ENCODE measurements at regions not wholly inside any gene's neighbourhood (a gene's known extent, or its start where the extent isn't known, plus 50 kb on each side); places are given as distances from the start of the nearest gene placed in this dataset.

DNA sequence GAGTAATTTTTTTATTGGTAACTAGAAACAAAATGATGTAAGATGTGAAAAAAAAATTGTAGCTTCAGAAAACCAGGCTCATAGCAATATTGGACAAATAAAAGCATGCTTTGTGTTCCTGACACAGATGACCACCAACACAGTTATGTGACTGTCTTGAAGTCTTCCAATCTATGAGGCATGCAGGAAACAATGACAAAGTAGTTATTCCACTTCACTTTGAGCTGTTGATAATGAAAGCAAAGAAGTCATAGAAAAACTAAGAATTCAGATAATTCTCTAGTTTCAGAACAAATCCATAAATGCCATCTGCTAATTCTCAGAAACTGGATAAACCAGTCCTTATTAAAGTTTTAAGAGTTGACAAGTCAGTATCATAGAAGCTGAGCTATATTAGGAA lies 378.4 kb upstream of the SEMA3D start:
- no peak for DNase-seq

DNA sequence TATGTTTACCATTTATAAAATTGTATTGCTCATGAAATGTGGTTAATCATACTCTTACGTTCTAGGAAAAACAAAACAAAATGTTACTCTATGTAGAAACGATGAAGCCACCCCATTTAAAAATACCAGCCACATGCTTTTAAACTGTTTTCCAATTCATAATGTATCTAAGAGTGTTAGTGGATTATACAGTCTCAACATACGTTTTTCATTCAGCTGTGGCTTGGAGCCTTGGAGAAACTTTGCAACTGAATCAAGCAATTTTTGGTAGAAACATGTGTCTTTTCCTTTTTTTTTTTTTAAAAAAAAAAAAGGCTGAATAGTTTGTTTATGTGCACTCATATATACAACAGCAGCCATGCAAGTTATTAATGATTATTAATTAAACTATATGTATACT lies 378.0 kb upstream of the SEMA3D start:
- DNase-seq, result no peak

DNA sequence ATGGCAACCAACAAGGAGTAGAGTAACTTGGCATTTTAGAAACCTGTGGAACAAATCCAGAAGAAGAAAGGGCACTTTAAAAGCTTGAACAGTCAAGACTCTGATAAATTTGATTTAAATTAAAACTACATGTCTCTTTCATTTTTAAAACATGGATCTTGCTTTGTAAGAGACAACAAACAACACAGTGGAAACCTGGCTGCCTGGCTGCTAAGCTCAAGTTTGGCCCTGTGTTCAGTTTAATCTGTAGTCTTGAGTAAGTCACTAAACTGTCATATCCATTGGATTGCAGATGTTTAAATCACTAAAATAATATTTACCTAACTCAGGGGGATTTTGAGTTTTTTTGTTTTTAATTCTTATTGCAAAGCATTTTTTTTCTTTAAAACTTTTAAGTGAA lies 374.9 kb upstream of the SEMA3D start:
- DNase-seq, result no peak

DNA sequence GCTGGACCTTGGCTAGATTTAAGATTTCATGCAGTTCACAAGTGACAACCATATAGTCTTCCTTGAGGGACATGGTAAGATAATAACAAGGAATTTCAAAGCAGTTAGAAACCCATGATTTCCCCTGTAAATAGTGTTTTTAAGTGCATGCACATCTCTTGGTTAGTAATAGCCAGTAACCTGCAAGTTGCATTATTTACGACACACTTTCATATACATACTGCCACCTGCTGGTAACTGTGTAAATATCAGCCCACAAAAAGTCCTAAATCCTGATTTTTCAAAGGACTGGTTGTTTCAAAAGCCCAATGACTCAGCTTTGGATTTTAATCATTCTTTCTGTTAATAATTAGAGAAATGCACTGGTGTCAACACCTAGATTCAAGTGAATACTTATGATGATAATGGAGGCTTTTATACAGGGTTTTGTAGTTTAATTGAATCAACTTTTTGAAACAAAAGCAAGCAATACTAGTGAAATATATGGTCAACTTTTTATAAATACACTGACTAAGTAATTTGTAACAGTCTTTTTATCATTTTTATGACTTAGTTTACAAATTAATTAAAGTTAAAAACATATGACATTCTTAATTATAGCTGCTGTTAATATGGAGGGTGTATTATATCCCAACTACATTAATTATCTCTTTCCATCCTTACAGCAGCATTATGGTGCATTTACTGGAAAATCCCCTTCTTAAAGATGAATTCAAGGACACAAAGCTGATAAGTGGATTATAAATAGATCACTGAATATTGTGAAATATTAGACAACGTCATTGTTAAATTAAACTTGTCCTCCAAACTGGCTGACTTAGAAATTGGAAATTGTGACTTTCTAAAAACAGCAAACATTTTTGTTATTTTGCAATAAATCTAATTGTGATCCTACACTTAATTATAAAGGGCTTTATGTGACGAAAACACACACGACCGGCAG lies 367.7 kb upstream of the SEMA3D start:
- DNase-seq, result peak; percentile 58 to 79

DNA sequence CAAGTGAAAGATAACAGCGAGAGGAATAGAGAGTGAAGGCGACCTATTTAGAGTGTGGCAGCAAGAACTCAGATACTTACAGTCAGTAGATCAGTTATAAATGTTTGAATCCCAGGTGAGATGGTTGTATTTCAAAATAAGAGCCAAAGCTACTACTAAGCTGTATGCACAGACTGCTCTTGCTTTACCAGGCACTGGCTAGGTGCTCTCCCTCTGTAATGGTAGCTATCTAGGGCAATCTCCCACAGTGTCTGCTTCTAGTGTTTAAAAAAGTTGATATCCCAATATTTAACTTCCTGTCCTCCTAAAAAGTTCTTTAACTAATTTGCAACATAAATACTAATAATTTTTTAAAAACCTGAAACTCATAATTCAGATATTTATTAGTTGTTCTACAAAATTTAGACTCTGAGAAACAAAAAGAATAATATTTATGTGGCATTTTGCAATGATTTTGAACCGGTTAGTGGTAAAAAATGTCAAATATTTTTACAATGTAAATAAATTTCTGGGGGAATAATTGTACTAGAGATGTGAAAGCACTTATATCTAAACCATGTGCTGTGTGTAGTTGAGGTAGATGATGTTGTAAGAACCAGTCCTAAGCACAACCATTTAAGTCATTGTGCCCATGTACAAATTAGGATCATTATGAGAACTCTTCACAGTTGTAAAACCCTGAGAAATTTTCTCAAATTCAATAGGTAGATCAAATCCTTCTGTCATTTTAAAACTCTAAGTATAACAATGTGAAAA lies 349.3 kb upstream of the SEMA3D start:
- no peak for DNase-seq

DNA sequence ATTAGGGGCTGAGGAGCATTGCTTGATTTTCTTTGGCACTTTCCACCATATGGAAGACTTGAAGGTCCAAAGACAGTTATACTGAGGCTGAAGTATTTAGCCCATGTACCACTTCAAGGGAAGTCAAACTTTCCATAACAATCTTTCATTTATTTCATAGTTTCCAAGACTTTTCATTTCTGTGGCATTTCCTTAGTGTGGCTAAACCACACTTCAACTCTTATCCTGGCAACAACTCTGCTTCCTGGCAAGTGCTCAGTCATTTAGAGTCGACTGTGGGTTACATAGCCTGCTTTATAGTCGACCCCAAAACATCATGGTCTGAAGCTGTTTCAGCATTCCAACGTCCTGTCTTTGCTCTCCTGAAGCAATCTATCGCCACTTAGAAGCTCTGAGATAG lies 343.0 kb upstream of the SEMA3D start:
- DNase-seq, result no peak

DNA sequence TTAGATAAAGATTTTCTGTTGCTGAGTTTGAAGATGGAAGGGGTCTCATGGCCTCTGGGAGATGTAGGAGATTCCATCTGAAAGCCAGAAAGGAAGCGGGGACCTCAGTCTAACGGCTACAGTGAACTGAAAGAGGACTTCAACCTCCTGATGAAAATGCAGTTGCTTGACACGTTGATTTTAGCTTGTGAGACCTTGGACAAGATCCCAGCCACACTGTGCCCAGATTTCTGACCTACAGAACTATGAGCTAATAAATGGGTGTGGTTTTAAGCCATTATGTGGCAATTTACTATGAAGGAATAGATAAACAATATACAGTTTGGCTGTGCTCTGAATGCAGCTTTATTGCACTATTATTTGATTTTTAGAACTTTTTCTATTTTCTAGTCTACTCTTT lies 342.3 kb upstream of the SEMA3D start:
- no peak for DNase-seq

DNA sequence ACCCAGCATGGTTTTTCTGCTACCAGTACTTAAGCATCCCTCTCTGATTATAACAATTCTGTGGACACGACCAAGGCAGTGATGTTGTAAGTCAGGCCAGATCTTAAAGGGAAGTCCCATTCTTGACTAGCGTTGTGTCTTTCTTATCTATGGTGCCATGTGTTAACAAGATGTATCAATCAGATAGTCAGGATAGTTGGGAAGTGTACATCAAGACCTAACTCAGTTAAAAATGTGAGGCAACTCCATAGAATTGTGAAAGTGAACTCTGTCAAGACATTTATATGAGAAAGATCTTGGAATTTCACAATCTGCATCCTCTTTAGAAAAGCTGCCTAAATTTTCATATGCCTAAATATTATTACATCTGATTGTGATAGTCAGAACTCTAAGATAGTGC lies 341.7 kb upstream of the SEMA3D start:
- no peak for DNase-seq

DNA sequence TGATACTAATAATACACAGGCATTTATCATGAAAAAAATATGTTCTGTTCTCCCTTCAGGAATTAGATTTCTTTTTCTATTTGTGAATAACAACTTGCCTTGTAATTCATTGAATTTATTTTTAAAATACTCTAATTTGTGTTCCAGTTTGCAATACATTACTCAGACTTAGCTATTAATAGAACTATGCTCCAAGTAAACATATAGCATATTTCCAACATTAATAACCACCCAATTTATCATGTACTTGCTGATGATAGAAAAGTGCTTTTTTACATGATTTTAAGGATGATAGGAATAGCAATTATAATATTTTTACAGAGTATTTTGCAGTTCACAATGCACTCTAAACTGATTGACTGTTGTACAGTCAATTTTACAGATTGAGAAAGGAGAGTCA lies 338.8 kb upstream of the SEMA3D start:
- no peak for DNase-seq

DNA sequence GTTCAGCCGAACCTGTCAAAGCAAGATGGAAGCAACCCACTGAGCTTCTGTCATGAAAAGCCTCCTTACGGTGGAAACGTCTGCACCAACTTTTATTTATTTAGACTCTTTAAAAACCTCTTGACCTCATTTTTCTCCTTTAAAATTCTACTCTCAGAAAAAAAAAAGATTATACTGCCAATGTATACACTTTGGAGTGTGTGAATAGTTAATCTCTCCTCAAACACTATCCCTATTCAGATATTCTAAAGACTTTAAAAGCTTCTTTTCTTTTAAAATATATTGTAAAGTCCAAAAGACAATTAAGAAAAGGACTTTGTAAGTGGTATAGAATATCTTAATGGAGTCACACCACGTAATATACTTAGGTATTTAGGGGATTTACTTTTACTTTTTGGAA lies 335.2 kb upstream of the SEMA3D start:
- no peak for DNase-seq

DNA sequence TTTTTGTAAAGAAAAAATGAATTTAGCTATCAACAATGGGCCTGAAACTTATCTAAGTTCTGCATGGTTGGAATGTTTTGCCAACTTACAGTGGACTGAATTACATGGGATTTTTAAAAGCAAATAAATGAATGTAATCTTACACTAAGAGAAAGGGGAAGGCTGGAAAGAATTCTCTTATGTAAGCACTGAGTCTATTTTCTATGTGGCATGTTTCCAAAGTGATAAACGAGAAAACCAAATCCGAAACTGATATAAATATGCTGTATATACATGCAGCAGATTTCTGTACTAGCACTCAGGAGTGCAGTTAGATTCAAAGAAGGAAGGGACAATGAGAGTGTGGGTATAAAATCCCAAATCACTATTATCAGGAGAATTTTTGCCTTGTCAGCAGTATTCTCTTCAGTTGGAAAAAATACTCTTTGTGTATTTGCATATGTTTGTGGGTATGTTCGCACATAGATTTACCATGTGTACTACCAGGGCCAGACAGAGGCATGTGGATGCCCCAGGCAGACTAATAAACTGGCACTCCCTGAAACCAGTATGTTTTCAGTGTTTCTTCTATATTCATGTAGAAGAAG lies 334.3 kb upstream of the SEMA3D start:
- no peak for DNase-seq

DNA sequence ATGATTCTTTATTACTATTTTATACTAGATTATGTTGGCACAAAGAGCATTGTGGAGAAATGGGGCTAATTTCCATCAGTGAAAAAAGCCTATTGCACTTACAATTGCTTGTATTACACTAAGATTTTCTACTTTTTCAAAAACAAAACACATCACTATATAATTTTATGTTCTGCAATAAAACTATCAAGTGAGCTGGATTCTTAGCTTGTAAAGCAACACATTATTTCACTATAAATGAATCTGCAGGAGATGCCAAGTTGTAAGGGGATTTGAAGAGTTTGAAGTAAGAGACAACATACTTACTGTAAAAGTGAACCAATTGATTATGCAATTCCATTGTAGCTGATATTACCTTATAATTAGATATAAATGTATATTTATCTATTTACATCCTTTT lies 333.3 kb upstream of the SEMA3D start:
- DNase-seq, result no peak

DNA sequence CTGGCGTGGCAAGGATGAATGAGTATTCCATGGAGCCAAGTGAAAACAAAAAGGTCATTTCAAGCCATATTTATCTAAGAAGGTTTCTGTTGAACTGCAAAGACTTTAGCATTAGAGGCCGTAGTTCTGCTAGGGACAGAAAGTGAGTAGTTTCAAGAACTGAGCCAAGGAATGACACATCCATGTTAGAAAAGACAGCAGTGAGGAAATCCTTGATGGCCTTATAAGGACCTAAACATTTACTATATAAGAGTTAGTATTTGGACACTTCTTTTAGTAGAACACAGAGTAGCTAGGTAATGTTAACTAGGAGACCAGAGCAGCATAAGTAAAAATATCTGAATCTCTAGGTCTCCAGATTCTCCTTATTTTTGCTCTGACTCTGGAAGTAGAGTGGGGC lies 329.8 kb upstream of the SEMA3D start:
- DNase-seq, result no peak

DNA sequence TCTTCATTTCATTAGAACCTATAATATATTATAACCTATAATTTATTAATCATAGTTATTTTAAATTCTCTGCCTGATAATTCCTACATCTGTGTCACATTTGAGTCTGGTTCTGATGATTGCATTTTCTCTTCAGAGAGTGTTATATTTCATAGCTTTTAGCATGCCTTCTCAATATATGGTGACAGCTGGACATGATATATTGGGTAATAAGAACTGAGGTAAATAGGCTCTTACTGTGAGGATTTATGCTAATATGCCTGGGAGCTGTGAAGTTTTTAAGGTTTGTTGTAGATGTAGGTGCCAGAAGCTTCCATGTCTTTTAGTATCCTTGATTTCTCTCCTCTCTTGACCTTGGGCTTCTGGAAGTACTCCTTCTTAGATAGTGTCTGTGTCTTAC lies 325.9 kb upstream of the SEMA3D start:
- no peak for DNase-seq

DNA sequence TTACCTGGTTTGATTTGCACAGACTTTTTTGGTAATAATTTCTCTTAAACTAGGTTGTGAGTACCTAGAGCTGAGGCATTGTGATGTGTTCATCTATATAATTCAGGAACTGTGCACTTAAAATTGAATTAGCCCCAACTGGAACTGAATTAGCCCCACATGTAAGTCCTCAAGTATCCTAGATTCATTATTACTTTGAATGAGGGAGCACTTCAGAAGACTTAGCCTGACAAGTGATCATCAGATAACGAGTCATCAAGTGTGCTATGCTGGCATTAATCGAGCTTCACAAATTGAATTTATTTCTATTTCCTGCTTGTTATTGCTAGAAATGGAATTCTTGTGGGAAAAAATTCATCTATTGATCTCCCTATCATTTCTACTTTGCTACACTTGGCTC lies 323.4 kb upstream of the SEMA3D start:
- no peak for DNase-seq

DNA sequence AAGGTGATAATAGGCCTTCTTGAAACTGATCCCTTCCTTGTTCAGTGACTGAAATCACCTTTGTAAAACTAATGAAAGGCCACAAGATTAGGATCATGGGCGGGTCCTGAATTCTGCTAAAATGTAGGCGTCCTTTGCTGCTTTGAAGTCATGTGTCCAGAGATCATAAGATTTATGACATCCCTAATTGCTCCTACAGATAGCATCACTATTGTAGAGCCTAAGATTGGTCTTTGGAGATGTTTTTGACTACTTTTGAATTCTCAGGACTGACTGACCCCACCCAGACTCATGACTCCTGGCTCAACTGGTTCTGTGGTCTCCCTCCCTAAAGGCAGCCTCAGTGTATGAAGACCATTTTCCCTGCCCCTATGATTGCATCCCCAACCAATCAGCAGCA lies 322.6 kb upstream of the SEMA3D start:
- no peak for DNase-seq

DNA sequence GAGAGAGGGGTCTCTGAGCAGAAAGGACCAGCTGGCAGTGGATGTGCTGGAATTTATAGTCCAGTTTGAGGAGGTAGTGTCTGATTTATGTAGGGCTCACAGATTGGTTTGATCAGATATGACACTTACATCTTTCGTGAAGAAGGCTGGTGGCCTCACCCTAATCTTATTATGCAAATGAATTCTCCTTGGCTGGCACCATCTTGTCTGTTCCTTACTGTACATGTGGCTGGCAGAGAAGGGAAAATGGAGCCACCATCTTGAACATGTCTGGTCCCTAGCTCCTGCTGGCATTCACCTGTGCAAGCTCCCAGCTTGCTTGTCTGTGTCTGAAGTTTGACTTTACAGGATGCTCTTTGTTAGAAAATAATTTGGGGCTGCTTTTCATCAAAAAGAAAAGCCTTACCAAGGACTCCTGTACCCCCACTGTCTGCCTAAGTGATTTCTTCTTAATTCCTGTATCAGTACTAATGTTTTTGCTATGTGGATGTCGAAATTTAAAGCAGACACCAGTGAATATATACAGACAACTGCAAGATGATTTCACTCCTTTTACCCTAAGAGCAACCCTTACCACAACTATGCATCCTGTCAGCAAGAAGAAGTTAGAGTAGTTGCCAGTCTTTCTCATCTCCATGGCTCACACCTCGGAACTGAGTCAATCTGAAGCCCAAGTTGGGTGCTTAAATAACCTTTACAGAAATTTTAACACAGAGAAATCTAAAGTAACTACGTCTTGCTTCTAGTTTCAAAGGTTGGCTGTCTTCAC lies 322.0 kb upstream of the SEMA3D start:
- DNase-seq, result no peak

DNA sequence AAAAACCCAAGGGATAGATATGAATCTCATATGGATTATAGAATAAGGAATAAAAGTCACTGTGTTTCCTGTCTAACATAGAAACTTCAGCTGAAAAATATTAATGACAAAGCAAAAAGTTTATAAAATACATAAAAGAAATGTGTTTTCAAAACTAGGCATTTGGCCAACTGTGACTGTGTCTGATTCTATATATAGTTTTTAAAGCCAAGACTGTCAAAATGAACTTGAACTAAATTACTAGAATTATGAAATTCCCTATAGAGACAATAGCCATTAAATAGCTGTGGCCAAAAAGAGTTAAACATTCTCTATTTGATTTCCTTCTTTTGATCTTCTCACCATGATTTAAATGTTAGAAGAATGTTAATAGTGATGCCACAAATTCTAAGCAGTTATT lies 311.2 kb upstream of the SEMA3D start:
- DNase-seq, result no peak

DNA sequence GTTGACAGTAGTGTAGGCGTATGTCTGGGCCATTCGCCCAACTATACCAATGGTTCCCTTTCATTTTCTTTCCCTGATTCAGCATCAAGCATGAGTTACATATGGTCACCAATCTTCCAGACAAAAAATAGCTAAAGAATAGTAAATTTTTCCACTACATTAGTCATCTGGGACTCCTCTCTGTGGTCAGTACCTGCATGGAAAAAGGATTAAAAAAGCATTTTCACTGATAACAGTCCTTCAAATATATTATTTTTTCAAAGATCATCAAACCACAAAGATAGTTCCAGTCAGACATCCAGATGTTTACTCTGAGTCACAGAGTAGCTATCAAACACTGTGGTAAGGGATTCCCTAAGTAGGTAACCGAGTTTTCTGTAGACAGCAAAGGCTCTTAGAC lies 302.6 kb upstream of the SEMA3D start:
- no peak for DNase-seq

DNA sequence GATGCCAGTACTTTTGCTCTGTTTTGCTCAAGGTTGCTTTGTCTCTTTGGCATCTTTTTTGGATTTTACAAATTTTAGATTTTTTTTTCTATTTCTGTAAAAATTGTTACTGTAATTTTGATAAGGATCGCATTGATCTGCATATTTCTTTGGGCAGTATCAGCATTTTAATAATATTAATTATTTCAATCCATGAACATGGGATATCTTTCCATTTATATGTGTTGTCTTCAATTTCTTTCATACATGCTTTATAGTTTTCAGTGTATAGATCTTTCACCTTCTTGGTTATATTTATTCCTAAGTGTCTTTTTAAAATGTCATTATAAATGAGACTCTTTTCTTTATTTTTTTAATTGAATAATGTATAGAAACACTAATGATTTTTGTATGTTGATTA lies 301.6 kb upstream of the SEMA3D start:
- DNase-seq, result no peak

DNA sequence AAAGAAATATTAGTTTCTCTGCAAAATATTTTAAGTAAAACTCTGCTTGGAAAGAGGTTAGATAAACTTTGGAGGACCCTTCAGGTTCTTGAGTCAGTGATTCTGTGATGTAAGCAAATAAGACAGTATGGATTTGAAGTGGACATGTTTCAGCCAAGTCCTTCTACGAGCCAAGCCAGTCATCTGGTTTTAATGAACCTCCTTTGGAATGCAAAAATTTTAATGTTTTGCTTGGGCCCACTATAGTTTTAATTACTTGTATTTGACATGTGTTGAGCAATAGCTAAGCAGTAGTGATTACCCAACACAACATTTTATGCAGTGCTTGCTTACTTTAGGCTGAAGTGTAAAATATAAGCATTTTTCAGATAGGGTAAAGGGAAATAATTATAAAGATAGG lies 296.3 kb upstream of the SEMA3D start:
- no peak for DNase-seq

DNA sequence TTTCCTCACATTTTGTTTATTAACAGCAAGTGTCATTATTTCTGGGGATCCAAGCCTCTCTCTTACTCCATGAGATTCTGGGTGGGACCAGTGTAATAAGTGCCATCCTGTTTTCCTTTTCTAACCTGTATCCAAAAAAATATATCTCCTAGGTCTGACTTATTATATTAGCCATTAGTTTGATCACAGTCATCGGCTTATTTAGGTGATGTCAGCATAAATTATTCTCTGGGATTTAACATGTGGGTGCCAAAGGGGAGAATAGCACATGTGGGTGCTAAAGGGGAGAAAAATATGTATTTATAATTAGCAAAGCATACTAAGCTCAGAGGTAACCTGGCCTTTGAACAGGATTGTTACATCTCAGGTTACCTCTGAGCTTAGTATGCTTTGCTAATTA lies 293.8 kb upstream of the SEMA3D start:
- DNase-seq, result no peak
